GM19438 (cell line): ENCODE measurements at regions not wholly inside any gene's neighbourhood (a gene's known extent, or its start where the extent isn't known, plus 50 kb on each side); places are given as distances from the start of the nearest gene placed in this dataset.
"Not testable (repeated sequence)": the region's sequence is repeated elsewhere in the genome, so short reads cannot be mapped to it uniquely, and the experiment has no call there.

Experiments
- ATAC-seq: cut with Tn5 transposase; IDR thresholded peaks from one replicate; pipeline ENCODE4 v1.9.1; 2021; ENCODE audit warnings: low read depth; ENCODE audit not compliant: unreplicated experiment

- no peak for ATAC-seq
Observed at GRCh38 chr14:98008381-98009113, 1211.4 kb downstream of the VRK1 start.

GRCh38 chr14:98009177-98009576, 1212.0 kb downstream of the VRK1 start:
- ATAC-seq: not testable (repeated sequence)

- no peak for ATAC-seq
Observed at GRCh38 chr14:98010784-98011183, 1213.6 kb downstream of the VRK1 start.

- no peak for ATAC-seq
Observed at GRCh38 chr14:98014851-98015615, 1217.9 kb downstream of the VRK1 start.

- ATAC-seq: no peak
Observed at GRCh38 chr14:98015921-98016320, 1218.7 kb downstream of the VRK1 start.

GRCh38 chr14:98018628-98019027, 1221.4 kb downstream of the VRK1 start:
- ATAC-seq: no peak

GRCh38 chr14:98022541-98023520, 1225.6 kb downstream of the VRK1 start:
- no peak for ATAC-seq

- ATAC-seq: no peak
Observed at GRCh38 chr14:98028162-98028561, 1231.0 kb downstream of the VRK1 start.

GRCh38 chr14:98035396-98035795, 1236.6 kb downstream of the BCL11B start:
- ATAC-seq: no peak

GRCh38 chr14:98037831-98038230, 1234.2 kb downstream of the BCL11B start:
- ATAC-seq: no peak

- no peak for ATAC-seq
Observed at GRCh38 chr14:98056946-98057345, 1215.1 kb downstream of the BCL11B start.

GRCh38 chr14:98059106-98059505, 1212.9 kb downstream of the BCL11B start:
- no peak for ATAC-seq

GRCh38 chr14:98062083-98062482, 1209.9 kb downstream of the BCL11B start:
- no peak for ATAC-seq

- no peak for ATAC-seq
Observed at GRCh38 chr14:98069712-98070171, 1202.3 kb downstream of the BCL11B start.

- ATAC-seq: no peak
Observed at GRCh38 chr14:98070536-98070935, 1201.5 kb downstream of the BCL11B start.

GRCh38 chr14:98074111-98074510, 1197.9 kb downstream of the BCL11B start:
- ATAC-seq: no peak

GRCh38 chr14:98077176-98077575, 1194.8 kb downstream of the BCL11B start:
- ATAC-seq: no peak

- ATAC-seq: no peak
Observed at GRCh38 chr14:98082833-98083232, 1189.2 kb downstream of the BCL11B start.

GRCh38 chr14:98085751-98086150, 1186.2 kb downstream of the BCL11B start:
- no peak for ATAC-seq

- no peak for ATAC-seq
Observed at GRCh38 chr14:98093111-98093510, 1178.9 kb downstream of the BCL11B start.

GRCh38 chr14:98099527-98099926, 1172.5 kb downstream of the BCL11B start:
- no peak for ATAC-seq
